NB4 (cell line): ENCODE measurements at regions not wholly inside any gene's neighbourhood (a gene's known extent, or its start where the extent isn't known, plus 50 kb on each side); places are given as distances from the start of the nearest gene placed in this dataset.

Experiments
- DNase-seq: peaks from one replicate; pipeline ENCODE4 v3.0.0; 2010; ENCODE audit warnings: low read depth
- H3K4me3 ChIP-seq: one replicate; pipeline ENCODE4 v1.5.1; 2011; ENCODE audit warnings: mild to moderate bottlenecking, low read depth, low read length, moderate library complexity
- MYC ChIP-seq: IDR thresholded peaks from 2 replicates; pipeline ENCODE4 v1.6.1; 2011; ENCODE audit warnings: low read depth, low read length
- POLR2A ChIP-seq: IDR thresholded peaks from 2 replicates; pipeline ENCODE4 v1.6.1; 2011; ENCODE audit warnings: mild to moderate bottlenecking; ENCODE audit not compliant: insufficient read length; ENCODE audit errors: extremely low read depth
- TF ChIP-seq, protein P1 (sequence below): IDR thresholded peaks from 2 replicates; pipeline ENCODE4 v1.6.1; 2011; ENCODE audit warnings: low read depth, low read length
- TF ChIP-seq, protein P2 (sequence below): IDR thresholded peaks from one replicate; pipeline ENCODE4 v1.5.1; 2012; ENCODE audit warnings: low read depth, low read length

DNA sequence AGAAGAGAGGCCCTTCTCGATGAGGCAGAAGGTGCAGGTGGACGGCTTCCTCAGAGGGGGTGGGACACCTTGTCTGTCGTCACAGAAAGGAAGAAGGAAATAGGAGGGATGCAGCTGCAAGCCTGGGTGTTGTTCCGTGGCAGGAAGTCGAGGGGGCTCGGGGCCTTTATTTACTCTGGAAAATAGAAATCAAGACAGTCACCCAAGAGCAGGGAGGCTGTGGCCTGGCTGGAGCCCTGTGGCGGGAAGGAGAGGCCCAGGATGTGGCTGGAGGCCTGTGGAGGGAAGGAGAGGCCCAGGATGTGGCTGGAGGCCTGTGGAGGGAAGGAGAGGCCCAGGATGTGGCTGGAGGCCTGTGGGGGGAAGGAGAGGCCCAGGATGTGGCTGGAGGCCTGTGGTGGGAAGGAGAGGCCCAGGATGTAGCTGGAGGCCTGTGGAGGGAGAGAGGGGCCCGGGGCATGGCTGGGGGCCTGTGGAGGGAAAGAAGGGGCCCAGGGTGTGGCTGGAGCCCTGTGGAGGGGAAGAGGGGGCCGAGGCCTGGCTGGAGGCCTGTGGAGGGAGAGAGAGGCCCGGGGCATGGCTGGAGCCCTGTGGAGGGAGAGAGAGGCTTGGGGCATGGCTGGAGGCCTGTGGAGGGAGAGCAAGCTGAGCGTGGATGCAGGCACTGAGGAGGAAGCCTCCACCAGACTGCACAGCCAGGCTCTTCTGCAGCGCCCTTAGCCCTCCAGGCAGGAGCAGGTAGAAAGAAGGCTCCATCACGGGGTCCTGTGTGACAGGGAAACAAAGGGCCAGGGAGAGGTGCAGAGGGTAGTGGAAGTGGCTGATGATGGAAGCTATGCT, 97.3 kb upstream of the SFMBT2 start:
- H3K4me3 ChIP-seq: no peak overlapping the region
- DNase-seq: peak; percentile 18

DNA sequence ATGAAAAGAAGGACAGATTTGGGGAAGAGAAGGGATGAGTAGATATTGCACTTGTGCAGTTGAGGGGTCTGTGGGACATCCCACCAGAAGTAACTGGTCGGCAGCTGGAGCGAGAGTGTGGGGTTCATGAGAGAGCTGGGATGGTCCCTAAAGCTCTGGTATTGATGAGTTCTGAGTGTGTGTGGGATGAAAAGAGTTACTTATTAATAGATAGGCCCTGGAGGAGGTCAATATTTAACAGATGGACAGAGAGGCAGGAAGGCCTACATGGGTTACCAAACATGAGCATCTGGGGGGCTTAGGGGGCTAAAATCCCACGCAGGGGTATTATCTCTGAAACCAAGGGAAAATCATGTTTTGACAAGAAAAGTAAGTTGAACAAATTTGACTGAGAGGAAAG, 95.7 kb upstream of the SFMBT2 start:
- no peak overlapping the region for H3K4me3 ChIP-seq
- TF ChIP-seq POLR2A (no peak), MYC (no peak)
- TF ChIP-seq, protein P1, sequence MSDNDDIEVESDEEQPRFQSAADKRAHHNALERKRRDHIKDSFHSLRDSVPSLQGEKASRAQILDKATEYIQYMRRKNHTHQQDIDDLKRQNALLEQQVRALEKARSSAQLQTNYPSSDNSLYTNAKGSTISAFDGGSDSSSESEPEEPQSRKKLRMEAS: no peak
- TF ChIP-seq, protein P2, sequence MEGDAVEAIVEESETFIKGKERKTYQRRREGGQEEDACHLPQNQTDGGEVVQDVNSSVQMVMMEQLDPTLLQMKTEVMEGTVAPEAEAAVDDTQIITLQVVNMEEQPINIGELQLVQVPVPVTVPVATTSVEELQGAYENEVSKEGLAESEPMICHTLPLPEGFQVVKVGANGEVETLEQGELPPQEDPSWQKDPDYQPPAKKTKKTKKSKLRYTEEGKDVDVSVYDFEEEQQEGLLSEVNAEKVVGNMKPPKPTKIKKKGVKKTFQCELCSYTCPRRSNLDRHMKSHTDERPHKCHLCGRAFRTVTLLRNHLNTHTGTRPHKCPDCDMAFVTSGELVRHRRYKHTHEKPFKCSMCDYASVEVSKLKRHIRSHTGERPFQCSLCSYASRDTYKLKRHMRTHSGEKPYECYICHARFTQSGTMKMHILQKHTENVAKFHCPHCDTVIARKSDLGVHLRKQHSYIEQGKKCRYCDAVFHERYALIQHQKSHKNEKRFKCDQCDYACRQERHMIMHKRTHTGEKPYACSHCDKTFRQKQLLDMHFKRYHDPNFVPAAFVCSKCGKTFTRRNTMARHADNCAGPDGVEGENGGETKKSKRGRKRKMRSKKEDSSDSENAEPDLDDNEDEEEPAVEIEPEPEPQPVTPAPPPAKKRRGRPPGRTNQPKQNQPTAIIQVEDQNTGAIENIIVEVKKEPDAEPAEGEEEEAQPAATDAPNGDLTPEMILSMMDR: no peak
- DNase-seq: no peak

More for the DNA sequence above, 97.3 kb upstream of the SFMBT2 start:
- TF ChIP-seq, protein P1: no peak

DNA sequence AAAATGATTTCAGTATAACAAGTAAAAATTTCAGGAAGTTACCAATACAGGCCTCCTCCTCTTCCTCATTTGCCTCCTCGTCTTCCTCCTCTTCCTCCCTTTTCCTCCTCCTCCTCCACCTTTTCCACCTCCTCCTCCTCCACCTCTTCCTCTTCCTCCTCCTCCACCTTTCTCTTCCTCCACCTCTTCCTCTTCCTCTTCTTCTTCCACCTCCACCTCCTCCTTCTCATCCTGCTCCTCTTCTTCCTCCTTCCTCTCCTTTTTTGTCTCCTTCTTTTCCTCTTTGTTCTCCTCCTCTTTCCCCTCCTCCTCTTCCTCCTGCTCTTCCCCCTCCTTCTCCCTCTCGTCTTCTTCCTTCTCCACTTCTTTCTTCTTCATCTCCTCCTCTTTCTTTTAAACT, 94.4 kb upstream of the SFMBT2 start:
- H3K4me3 ChIP-seq: no peak overlapping the region
- no peak for DNase-seq
- TF ChIP-seq MYC (no peak), POLR2A (no peak)
- TF ChIP-seq, protein P1: no peak
- TF ChIP-seq, protein P2: no peak

DNA sequence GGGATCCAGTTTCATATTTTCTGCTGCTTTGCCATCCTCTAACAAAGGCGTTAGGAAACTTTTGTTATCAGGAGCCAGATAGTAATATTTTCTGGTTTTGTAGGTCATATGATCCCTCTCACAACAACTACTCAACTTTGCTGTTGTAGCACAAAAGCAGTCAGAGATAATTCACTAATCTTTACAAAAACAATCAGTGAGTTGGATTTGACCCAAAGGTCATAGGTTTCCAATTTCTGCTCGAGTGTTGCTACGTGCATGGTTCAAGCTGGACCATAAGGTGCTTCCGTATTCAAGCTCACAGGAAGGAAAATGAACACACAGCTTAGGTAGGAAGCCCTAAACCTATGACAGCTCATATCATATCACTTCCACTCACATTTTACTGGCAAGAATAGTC, 92.4 kb upstream of the SFMBT2 start:
- TF ChIP-seq, protein P1: no peak
- TF ChIP-seq, protein P2: no peak
- TF ChIP-seq POLR2A (no peak), MYC (no peak)
- no peak overlapping the region for H3K4me3 ChIP-seq
- no peak for DNase-seq

DNA sequence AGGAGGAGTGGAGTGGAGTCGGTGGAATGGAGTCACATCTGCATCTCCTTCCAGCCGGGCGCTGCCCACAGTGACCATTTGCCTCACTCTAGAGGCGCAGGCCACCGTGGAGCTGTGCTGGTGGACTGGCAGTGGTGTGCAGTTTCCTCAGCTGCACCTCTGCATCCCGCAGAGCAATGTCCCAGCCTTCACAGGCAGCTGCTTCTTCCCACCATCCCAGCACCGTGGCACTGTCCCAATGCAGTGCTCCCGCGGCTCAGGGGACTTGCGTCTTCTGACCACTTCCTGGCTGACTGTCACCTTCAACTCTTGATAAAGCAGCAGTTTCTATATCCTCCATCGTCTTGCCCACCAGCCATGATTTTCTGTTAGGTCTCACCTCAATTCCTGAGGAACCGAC, 90.3 kb upstream of the SFMBT2 start:
- TF ChIP-seq, protein P1: no peak
- TF ChIP-seq, protein P2: no peak
- TF ChIP-seq POLR2A (no peak), MYC (no peak)
- no peak for DNase-seq
- no peak overlapping the region for H3K4me3 ChIP-seq

DNA sequence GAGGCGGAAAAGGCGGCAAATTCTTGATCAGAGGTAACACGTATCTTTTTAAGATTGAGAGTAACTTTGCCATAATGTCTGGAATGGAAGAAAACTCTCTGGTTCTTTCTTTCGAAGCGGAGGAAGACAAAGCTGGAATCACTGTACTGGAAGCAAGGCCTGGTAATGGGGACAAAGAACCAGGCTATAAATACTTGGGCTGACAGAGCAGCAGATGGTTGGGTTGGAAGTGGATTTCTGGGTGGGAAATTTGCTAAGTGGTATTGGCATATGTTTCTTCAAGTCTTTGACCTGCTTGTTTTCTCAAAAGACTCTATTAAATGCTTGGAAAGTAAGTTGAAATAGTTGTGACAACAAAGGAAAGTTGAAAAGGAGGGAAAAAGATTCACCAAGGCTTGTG, 87.3 kb upstream of the SFMBT2 start:
- TF ChIP-seq POLR2A (no peak), MYC (no peak)
- TF ChIP-seq, protein P1: no peak
- TF ChIP-seq, protein P2: no peak
- DNase-seq: no peak
- H3K4me3 ChIP-seq: no peak overlapping the region
